NOMO-1 treated with DMSO at 0.1 percent for 48 hours (cell line): ENCODE measurements at regions not wholly inside any gene's neighbourhood (a gene's known extent, or its start where the extent isn't known, plus 50 kb on each side); places are given as distances from the start of the nearest gene placed in this dataset.
"Not testable (repeated sequence)": the region's sequence is repeated elsewhere in the genome, so short reads cannot be mapped to it uniquely, and the experiment has no call there.

ENCODE experiments used
- DNase-seq: peaks from one replicate; lab custom pipeline; 2025; ENCODE audit not compliant: unreplicated experiment; lab: John Stamatoyannopoulos, UW

GRCh38 chr10:85105614-85106255 is 777.3 kb downstream of the CCSER2 start:
- DNase-seq: no peak

DNA sequence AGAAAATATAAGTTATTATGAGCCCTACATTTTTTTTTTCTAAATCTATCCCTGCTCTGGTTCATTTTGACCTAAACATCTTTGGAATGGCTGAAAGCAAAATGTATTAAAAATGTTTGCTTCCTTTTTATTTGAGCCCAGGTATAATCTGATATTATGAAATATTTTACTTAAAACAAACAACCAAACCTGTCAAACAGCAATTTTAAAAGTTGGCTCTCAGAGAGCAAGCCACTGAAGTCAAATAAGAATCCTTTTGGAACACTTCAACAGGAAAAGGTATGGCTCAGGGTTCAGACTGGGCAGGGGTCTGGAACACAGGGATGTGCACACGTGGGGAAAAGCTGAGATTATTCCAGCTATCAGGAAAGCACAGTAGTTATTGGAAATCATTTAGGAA is 782.9 kb downstream of the CCSER2 start:
- DNase-seq: no peak

GRCh38 chr10:85124603-85125051 is 796.2 kb downstream of the CCSER2 start:
- no peak for DNase-seq

DNA sequence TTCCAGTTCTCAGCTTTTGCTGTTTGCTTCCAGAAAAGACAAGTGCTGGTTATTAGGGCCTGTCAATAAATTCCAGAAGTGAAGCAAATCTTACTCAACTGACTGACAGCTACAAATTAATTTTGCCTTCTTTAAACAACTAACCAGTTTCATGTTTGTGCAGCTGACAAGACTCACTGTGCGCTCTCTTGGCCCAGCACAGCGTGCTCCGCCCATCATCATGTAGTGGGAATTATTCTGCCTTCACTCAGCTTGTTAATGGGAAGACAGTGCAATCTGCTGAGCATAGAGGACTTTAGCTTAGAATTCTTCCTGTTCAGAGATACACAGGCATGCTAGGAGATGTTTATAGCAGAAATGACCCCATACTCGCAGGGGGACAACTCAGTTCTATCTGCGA is 808.9 kb downstream of the CCSER2 start:
- DNase-seq: no peak

GRCh38 chr10:85138046-85138445 is 809.7 kb downstream of the CCSER2 start:
- no peak for DNase-seq

GRCh38 chr10:85139124-85139523 is 810.7 kb downstream of the CCSER2 start:
- DNase-seq: no peak

- not testable (repeated sequence) for DNase-seq
Measured at GRCh38 chr10:85141520-85141919, 813.1 kb downstream of the CCSER2 start.

- no peak for DNase-seq
Measured at GRCh38 chr10:85145966-85146365, 817.6 kb downstream of the CCSER2 start.

GRCh38 chr10:85147346-85148250 is 819.2 kb downstream of the CCSER2 start:
- no peak for DNase-seq

DNA sequence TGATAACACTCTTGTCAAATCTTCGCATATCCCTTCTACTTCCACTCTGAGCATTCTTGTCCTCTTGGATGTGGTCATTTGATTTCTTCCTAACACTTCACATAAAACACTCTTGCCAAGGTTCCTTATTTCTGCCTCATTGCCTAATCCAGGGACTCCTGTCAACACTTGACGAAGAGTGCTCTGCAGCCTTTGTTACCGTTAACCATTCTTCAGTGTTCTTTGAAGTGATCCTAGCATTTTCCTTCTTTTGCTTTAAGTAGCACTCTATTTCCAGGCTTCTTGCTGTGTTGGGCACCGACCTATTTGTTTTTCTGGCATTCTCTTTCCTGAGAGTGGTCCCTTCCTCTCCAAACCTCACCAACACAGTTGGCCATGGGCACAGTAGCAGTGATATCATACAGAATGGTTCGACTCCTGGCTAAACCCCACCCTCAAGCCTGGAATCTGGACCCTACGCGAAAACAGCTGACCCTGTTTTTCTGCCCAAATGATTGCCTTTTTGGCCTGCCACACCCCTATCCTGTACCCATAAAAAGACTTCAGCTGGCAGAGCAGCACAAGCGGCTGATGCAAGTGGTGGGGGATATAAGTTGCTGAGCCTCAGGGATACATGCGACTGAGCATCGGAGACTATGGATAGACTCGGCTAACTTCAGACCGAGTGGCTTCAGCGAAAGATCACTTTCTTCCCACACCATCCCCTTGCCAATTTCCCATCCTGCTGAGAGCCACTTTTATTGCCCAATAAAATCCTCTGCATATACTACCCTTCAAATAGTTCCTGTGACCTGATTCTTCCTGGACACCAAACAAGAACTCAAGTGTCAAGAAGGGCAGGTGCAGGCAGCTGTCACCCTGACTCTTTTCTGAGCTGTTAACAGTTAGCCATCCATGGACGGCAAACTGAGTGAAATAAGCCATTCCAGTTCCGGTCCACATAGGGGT is 820.6 kb downstream of the CCSER2 start:
- no peak for DNase-seq

DNA sequence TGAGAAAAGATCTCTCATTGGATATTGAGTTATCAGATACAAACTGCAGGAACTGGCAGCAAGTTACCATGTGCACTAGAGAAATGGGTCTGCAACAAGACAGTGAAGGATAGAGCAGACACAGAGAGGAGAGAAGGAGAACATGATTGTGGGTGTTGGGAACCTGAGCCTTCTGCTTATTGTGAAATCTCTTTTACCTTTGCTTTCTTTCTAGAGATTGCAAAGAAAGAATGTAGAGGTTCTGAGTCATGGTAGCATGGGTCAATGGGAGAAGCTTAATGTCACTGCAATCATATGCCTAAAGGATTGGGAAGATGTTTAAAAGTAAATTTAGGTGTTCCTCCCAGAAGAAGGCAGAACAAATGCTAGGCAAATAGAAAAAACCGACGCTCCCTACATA is 821.4 kb downstream of the CCSER2 start:
- no peak for DNase-seq

DNA sequence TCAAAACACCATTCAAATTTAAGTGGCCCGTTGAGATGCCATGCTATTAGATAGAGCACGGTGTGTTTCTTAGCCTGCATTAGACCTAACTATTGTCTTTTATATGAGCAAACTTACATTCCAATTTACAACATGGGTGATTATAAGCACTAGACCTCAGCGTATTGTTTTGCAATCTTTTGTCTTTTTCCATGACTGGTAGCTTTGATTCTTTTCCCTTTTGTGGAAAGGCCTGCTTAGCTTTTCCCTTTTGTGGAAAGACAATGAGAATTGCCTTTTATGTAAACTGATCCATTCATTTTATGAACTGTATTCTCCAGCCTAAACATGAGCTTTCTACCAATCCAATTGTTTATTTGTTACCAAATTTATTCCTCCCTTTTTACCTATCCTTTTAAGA is 823.1 kb downstream of the CCSER2 start:
- DNase-seq: no peak

DNA sequence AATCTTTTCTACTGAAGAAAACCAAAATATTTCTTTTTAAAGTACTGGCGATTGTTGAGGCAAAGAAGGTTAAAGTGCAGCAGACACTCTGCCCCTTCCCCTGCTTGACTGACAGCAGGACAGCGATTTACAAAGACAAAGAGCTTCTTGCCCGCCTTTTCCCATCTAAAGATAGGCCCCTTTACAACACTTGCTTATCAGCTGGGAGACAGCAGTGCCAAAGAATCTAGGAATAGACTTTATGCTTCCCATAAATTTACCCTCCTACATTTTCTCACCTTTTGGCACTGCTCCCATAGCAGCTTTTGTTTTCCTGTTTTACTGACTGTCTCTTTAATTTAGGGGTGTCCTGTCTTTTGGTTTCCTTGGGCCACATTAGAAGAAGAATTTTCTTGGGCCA is 824.1 kb downstream of the CCSER2 start:
- DNase-seq: no peak

DNA sequence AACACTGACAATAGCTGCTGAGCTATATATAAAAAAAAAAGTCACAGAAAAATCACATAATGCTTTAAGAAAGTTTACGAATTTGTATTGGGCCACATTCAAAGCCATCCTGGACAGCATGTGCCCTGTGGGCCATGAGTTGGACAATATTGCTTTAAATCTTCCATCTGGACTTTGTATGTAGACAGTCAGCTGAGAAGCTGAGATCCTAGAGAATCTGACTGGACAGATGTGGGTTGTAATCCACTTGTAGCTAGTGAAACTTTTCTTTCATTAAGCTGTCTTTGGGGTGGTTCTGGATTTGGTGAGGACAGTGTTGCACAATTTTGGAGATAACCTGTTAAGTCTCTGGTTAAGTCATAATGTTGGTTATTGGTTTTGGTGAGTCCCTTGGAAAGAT is 824.5 kb downstream of the CCSER2 start:
- DNase-seq: no peak

DNA sequence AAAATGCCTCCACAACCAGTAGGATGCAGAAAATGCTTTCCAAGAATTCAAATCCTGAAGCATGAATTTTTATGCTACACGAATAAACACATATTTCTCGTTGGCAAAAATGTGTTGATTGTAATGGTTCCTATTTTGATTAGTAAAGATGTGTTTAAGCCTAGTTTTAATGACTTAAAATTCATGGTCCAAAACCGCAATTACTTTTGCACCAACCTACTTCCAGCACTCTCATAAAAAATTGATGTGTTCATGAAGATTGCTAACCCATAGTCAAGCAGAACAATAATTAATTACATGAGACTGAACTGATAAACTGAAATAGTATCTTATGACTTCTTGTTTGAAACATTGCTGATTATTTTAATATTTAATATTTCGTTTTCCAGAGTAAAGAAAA is 828.8 kb downstream of the CCSER2 start:
- no peak for DNase-seq

DNA sequence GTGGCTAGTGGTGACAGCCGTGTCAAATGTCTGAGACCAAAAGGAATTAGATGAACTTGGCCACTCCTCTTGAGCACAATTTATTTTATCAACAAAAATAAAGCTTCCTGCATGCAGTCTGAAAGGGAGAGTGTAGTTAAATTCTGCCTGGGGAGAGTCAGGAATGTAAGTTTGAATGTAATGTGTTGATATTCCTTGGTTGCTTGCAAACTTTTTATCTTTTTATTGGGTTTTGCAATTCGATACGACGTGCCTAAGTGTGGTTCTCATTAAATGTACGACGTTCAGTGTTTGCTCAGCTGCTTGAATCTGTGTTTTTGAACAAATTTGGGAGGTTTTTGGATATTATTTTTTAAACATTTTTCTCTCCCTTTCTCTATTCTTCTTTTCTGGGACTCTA is 839.9 kb downstream of the CCSER2 start:
- no peak for DNase-seq

- no peak for DNase-seq
Measured at GRCh38 chr10:85170026-85170425, 841.6 kb downstream of the CCSER2 start.

- DNase-seq: no peak
Measured at GRCh38 chr10:85175635-85176034, 847.2 kb downstream of the CCSER2 start.

GRCh38 chr10:85177767-85178166 is 849.4 kb downstream of the CCSER2 start:
- no peak for DNase-seq

GRCh38 chr10:85187047-85187446 is 858.7 kb downstream of the CCSER2 start:
- DNase-seq: no peak

- DNase-seq: no peak
Measured at GRCh38 chr10:85188770-85189484, 860.5 kb downstream of the CCSER2 start.
